Effector memory CD4-positive, alpha-beta T cell (primary cell): ENCODE measurements at regions not wholly inside any gene's neighbourhood (a gene's known extent, or its start where the extent isn't known, plus 50 kb on each side); places are given as distances from the start of the nearest gene placed in this dataset.
"Not testable (repeated sequence)": the region's sequence is repeated elsewhere in the genome, so short reads cannot be mapped to it uniquely, and the experiment has no call there.

Source experiments
- DNase-seq, 3 donors: peaks; one replicate each; pipeline ENCODE4 v3.0.0-alpha.2; 2020
- H3K27ac ChIP-seq: 2 replicates; pipeline ENCODE4 v1.7.0; 2013; ENCODE audit warnings: mild to moderate bottlenecking, low read length, moderate library complexity; ENCODE audit not compliant: insufficient read depth, poor library complexity, severe bottlenecking
- H3K27me3 ChIP-seq: replicated peaks from 2 replicates; pipeline ENCODE4 v1.7.0; 2013; ENCODE audit warnings: mild to moderate bottlenecking, low read length; ENCODE audit not compliant: insufficient read depth, control insufficient read depth, poor library complexity, severe bottlenecking
- H3K36me3 ChIP-seq: 2 replicates; pipeline ENCODE4 v1.7.0; 2013; ENCODE audit warnings: mild to moderate bottlenecking, low read length, moderate library complexity; ENCODE audit not compliant: control insufficient read depth, insufficient read depth
- H3K4me1 ChIP-seq: 2 replicates; pipeline ENCODE4 v1.7.0; 2013; ENCODE audit warnings: low read length, mild to moderate bottlenecking; ENCODE audit not compliant: control insufficient read depth, insufficient read depth, poor library complexity, severe bottlenecking
- H3K4me3 ChIP-seq: 2 replicates; pipeline ENCODE4 v1.7.0; 2013; ENCODE audit warnings: low read length, low read depth, mild to moderate bottlenecking; ENCODE audit not compliant: insufficient read depth, poor library complexity, severe bottlenecking
- H3K9me3 ChIP-seq: 2 replicates; pipeline ENCODE4 v1.7.0; 2013; ENCODE audit warnings: mild to moderate bottlenecking, low read length, moderate library complexity; ENCODE audit not compliant: control insufficient read depth

DNA sequence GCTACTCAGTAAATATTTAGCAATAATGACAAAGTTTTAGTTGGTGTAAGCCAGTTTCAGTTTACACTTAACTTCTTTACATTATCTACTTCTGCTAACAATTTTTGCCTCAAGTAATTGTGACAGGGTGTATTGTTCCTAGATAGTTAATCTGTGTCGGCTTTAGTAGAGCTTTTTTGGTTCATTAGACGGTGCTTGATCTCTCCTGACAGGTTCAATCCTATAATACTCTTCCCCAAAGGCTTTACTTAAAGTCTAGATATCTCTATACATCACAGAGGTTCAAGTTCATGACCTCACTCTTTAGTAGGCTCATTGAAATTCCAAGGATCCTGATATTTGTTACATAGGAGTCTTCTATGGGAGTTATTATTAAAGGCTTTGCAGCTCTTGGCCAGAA, 365.6 kb upstream of the DPPA4 start:
- Histone ChIP-seq H3K27ac (no peak overlapping the region), H3K27me3 (no peaks in the 10 kb centered on the region), H3K4me3 (no peak overlapping the region), H3K4me1 (no peaks in the 10 kb centered on the region), H3K36me3 (no peaks in the 10 kb centered on the region), H3K9me3 (no peaks in the 10 kb centered on the region)
- DNase-seq, result no peak

GRCh38 chr3:109705133-109705532, 367.8 kb upstream of the DPPA4 start:
- H3K4me1 ChIP-seq, H3K27ac ChIP-seq, H3K4me3 ChIP-seq, H3K9me3 ChIP-seq, DNase-seq, H3K36me3 ChIP-seq, H3K27me3 ChIP-seq: not testable (repeated sequence)

- DNase-seq, result no peak
- Histone ChIP-seq H3K36me3 (no peaks in the 10 kb centered on the region), H3K9me3 (no peaks in the 10 kb centered on the region), H3K27me3 (no peaks in the 10 kb centered on the region), H3K27ac (no peak overlapping the region), H3K4me3 (no peak overlapping the region), H3K4me1 (no peaks in the 10 kb centered on the region)
Measured at GRCh38 chr3:109707617-109708016, 370.3 kb upstream of the DPPA4 start.

GRCh38 chr3:109713288-109713687, 375.9 kb upstream of the DPPA4 start:
- Histone ChIP-seq H3K9me3 (no peaks in the 10 kb centered on the region), H3K4me3 (no peak overlapping the region), H3K4me1 (no peaks in the 10 kb centered on the region), H3K36me3 (no peaks in the 10 kb centered on the region), H3K27me3 (no peaks in the 10 kb centered on the region), H3K27ac (no peak overlapping the region)
- DNase-seq, result no peak

DNA sequence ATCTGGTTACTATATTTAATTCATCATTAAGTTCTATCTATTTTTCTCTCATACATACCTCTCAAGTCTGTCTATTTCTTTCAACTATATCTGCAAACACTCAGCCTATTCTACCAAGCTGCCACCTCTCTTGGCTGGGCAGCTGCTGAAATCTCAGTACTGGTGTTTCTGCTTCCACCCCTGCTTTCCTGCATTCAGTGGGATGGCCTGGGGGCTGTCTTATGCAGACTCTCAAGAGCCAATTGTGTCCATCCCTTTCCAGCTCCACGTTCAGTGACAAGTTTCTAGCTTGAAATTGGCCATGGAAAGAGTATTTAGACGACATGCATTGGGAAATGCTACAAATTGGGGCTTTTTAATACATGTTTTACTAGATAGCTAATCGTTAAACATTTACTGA, 378.4 kb upstream of the DPPA4 start:
- no peaks in the 10 kb centered on the region for H3K27me3 ChIP-seq
- H3K9me3 ChIP-seq, result no peaks in the 10 kb centered on the region
- no peak for DNase-seq
- H3K27ac ChIP-seq, result no peak overlapping the region
- H3K4me1 ChIP-seq, result no peaks in the 10 kb centered on the region
- no peaks in the 10 kb centered on the region for H3K36me3 ChIP-seq
- H3K4me3 ChIP-seq, result no peak overlapping the region

DNA sequence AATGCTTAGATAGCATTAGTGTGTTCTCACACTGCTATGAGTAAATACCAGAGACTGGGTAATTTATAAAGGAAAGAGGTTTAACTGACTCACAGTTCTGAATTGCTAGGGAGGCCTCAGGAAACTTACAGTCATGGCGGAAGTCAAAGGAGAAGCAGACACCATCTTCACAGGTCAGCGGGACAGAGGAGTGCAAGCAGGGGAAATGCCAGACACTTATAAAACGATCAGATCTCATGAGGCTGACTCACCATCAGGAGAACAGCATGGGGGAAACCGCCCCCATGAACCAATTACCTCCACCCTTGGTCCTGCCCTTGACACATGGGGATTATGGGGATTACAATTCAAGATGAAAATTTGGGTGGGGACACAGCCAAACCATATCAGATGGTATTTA, 381.5 kb upstream of the DPPA4 start:
- no peak overlapping the region for H3K27ac ChIP-seq
- H3K4me1 ChIP-seq, result no peaks in the 10 kb centered on the region
- H3K4me3 ChIP-seq, result no peak overlapping the region
- H3K9me3 ChIP-seq, result no peaks in the 10 kb centered on the region
- DNase-seq, result no peak
- no peaks in the 10 kb centered on the region for H3K36me3 ChIP-seq
- H3K27me3 ChIP-seq, result no peaks in the 10 kb centered on the region

- H3K4me3 ChIP-seq, result no peak overlapping the region
- DNase-seq, result no peak
- no peaks in the 10 kb centered on the region for H3K4me1 ChIP-seq
- no peaks in the 10 kb centered on the region for H3K9me3 ChIP-seq
- no peaks in the 10 kb centered on the region for H3K27me3 ChIP-seq
- H3K27ac ChIP-seq, result no peak overlapping the region
- no peaks in the 10 kb centered on the region for H3K36me3 ChIP-seq
Measured at GRCh38 chr3:109728861-109729494, 391.6 kb upstream of the DPPA4 start.

DNA sequence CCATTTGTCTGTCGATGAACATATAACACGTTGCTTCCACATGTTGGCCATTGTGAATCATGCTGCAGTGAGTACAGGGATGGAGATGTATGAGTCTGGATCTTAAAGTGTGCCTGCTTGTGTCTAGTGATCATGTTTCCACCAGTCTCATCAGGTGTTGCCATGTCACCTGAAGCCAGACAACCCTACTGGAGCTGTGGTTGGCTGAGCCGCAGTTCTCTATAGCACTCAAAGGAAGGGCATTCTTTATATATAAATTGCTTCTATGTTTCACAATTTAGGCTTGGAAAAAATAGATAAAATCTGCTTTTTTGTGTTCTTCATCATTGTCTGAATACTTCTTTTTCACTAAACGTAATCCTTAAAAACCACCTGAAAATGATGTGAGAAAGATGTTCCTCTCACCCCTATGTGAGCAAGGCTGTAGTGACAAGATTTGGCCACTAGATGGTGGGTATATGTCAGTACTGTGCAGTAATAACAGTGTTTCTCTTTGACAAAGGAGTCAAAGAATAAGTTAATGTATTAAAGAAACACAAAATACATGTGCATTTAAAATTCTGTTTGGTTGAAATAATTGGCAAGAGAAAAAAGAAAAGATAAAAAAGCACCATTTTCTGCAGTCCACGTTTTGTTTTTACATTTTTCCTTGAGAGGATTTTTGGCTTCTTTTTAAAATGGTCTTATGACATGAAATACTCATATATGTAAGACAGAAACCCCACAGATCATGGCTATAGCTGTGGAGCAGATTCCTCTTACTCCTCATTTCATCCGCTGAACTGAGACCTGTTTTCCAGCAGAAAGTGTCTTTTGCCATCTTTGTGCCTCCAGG, 394.5 kb upstream of the DPPA4 start:
- no peaks in the 10 kb centered on the region for H3K36me3 ChIP-seq
- peaks cover under 1% of the 10 kb centered on the region for H3K9me3 ChIP-seq
- H3K4me1 ChIP-seq, result no peaks in the 10 kb centered on the region
- H3K27ac ChIP-seq, result no peak overlapping the region
- H3K27me3 ChIP-seq, result no peaks in the 10 kb centered on the region
- DNase-seq, result peak; percentile 5 to 47 (median 13)
- no peak overlapping the region for H3K4me3 ChIP-seq

DNA sequence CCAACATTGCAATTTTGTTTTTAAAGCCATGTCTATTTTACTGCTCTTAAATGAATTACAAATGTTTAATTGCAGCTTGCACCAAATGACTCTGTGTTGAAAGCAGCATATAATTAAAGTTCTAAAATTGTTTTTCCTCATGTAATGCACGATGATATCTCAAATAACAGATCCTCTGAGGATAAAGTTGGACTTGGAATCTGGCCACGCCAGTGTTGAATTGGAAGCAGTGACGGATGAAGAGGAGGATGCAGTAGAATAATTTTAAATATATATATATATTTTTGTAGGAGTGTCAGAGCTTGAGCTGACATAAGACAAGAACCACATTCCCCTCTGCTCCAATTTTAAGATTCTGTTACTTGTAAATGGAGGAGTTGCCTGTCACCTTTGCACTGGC, 406.6 kb upstream of the DPPA4 start:
- no peaks in the 10 kb centered on the region for H3K36me3 ChIP-seq
- H3K27ac ChIP-seq, result no peak overlapping the region
- H3K27me3 ChIP-seq, result no peaks in the 10 kb centered on the region
- H3K4me3 ChIP-seq, result no peak overlapping the region
- H3K4me1 ChIP-seq, result no peaks in the 10 kb centered on the region
- DNase-seq, result no peak
- H3K9me3 ChIP-seq, result no peaks in the 10 kb centered on the region

- Histone ChIP-seq H3K27ac (no peak overlapping the region), H3K36me3 (no peaks in the 10 kb centered on the region), H3K4me3 (no peak overlapping the region)
Measured at GRCh38 chr3:109772520-109772919, 435.2 kb upstream of the DPPA4 start.

More at GRCh38 chr3:109772520-109772919, 435.2 kb upstream of the DPPA4 start:
- no peaks in the 10 kb centered on the region for H3K9me3 ChIP-seq
- no peaks in the 10 kb centered on the region for H3K27me3 ChIP-seq
- H3K4me1 ChIP-seq, result no peaks in the 10 kb centered on the region
- no peak for DNase-seq
